ENCODE measurements at regions not wholly inside any gene's neighbourhood (a gene's known extent, or its start where the extent isn't known, plus 50 kb on each side); places are given as distances from the start of the nearest gene placed in this dataset.
"Not testable (repeated sequence)": the region's sequence is repeated elsewhere in the genome, so short reads cannot be mapped to it uniquely, and the experiment has no call there.

DNA sequence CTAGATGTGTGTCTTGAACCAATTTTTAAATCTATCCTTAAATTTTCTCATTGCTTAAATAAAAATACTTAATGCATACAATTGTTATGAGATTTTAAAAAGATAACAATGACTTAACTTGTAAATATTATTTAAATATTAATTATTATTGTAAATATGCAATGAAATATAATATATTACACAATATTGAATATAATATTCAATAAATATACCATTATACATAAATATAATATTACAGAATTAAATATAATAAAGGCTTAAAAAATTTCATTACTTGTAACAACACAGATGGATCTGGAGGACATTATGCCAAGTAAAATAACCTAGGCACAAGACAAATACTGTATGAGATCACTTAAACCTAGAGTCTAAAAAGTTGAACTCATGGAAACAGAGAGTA, 1532.3 kb downstream of the PCDH9 start:
- no peak overlapping the region for H3K27ac ChIP-seq
- TF ChIP-seq ZFX (IDR thresholded peaks at IDR 0.05), result no peak
- TF ChIP-seq, protein P1, sequence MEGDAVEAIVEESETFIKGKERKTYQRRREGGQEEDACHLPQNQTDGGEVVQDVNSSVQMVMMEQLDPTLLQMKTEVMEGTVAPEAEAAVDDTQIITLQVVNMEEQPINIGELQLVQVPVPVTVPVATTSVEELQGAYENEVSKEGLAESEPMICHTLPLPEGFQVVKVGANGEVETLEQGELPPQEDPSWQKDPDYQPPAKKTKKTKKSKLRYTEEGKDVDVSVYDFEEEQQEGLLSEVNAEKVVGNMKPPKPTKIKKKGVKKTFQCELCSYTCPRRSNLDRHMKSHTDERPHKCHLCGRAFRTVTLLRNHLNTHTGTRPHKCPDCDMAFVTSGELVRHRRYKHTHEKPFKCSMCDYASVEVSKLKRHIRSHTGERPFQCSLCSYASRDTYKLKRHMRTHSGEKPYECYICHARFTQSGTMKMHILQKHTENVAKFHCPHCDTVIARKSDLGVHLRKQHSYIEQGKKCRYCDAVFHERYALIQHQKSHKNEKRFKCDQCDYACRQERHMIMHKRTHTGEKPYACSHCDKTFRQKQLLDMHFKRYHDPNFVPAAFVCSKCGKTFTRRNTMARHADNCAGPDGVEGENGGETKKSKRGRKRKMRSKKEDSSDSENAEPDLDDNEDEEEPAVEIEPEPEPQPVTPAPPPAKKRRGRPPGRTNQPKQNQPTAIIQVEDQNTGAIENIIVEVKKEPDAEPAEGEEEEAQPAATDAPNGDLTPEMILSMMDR (conservative IDR thresholded peaks at IDR 0.05), result no peak

DNA sequence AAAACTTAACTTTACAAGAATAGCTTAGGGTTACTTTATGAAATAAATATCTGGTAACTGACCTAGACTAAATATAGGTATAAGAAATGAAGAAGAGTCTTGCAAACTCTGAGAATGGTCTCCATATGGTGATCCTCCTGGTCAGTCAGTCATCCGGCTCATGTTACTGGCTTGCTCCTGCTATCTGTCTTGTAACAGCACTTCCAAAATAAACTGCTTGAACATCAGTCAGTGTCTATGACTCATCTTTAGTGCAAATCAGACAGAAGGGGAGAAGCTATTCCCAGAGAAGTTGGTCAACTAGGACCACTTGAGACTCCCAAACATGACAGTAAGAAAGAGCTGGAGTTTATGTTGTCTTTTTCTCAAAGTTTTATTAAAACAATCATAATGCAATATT, 1550.9 kb downstream of the PCDH9 start:
- TF ChIP-seq ZFX (IDR thresholded peaks at IDR 0.05), result no peak
- TF ChIP-seq, protein P1 (conservative IDR thresholded peaks at IDR 0.05), result no peak
- no peak overlapping the region for H3K27ac ChIP-seq

DNA sequence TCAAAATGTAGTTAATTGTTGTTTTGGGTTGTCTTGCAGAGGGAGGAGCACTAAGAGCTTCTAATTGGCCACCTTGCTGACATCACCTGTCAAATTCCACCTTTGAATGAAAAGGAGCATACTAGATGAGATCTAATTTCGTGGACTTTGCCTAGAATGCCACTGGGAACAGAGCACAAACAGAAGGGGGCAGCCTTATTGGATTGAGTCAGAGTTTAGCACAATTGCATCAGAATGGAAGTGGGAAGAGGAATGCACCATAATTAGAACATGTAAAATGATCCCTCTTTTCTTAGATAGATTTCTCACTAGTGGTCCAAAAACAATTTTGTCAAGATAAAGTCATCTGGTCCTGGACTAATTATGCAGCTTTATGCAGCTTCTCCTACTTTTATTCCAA, 1552.2 kb downstream of the PCDH9 start:
- H3K27ac ChIP-seq, result no peak overlapping the region
- TF ChIP-seq ZFX (IDR thresholded peaks at IDR 0.05), result no peak
- TF ChIP-seq, protein P1 (conservative IDR thresholded peaks at IDR 0.05), result no peak

GRCh38 chr13:65675383-65675782, 1554.8 kb downstream of the PCDH9 start:
- not testable (repeated sequence) for H3K27ac ChIP-seq

DNA sequence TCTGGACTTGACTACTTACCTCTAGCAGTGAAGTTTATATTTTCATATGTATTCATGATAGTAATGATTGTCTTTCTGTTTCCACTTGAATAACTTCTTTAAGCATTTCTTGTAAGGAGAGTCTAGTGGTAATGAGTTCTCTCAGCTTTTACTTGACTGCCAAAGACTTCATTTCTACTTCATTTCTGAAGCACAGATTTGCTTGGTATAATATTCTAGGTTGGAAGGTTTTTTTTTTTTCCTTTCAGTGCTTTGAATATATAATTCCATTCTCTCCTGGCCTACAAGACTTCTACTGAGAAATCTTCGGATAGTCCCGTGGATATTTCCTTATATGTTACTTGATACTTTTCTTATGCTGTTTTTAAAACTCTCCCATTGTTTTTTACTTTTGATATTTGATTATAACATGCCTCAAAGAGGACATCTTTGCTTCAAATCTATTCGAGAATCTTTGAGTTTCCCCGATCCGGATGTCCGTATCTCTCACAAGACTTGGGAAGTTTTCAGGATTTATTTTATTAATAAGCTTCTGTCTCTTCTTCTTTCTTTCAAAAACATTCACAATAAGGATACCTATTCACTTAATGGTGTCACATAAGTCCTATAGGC, 1560.0 kb downstream of the PCDH9 start:
- no peak overlapping the region for H3K27ac ChIP-seq
- TF ChIP-seq ZFX (IDR thresholded peaks at IDR 0.05), result no peak
- TF ChIP-seq, protein P1 (conservative IDR thresholded peaks at IDR 0.05), result no peak

- TF ChIP-seq, protein P1 (conservative IDR thresholded peaks at IDR 0.05), result no peak
- no peak for TF ChIP-seq ZFX (IDR thresholded peaks at IDR 0.05)
- H3K27ac ChIP-seq, result no peak overlapping the region
These were observed 1569.4 kb downstream of the PCDH9 start for GRCh38 chr13:65660731-65661130.

DNA sequence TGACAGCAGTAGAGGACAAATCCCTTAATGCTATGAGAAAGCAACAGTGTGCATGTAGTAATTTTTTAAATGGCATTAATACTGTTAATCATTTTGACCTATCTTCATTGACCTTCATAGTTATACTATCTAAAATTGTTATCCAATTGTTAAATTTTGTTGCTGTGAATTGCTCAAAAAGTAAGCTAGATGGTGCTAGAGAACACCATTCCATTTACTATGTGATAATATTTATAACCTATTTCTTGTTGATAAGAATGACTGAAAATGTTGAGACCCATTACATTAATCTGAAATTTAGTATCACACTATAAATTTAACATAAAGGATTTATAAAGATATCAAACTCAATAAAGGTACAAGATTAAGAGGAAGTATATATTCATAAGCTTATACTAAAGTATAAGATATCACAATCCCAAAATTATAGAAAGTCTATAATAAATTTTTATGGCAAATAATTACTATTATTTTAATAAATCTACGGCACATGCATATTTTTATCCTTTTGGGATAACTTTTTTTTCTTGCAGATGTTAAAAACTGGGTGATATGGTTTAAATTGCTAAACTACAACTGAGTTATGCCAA, 1573.3 kb downstream of the PCDH9 start:
- H3K27ac ChIP-seq, result no peak overlapping the region
- TF ChIP-seq ZFX (IDR thresholded peaks at IDR 0.05), result no peak
- TF ChIP-seq, protein P1 (conservative IDR thresholded peaks at IDR 0.05), result peak; percentile 63

GRCh38 chr13:65653613-65654012, 1576.5 kb downstream of the PCDH9 start:
- TF ChIP-seq, protein P1 (conservative IDR thresholded peaks at IDR 0.05), result no peak
- no peak for TF ChIP-seq ZFX (IDR thresholded peaks at IDR 0.05)
- no peak overlapping the region for H3K27ac ChIP-seq

Data from C4-2B (cell line).